Stomach (tissue), 4 donors: ENCODE measurements at regions not wholly inside any gene's neighbourhood (a gene's known extent, or its start where the extent isn't known, plus 50 kb on each side); places are given as distances from the start of the nearest gene placed in this dataset.

ENCODE experiments used
- EP300 ChIP-seq: sonication (generic); formaldehyde crosslinking; IDR thresholded peaks from one replicate; pipeline ENCODE4 v1.6.1; 2017; ENCODE audit warnings: antibody characterized with exemption
- POLR2A ChIP-seq, 4 donors: fragments of 450-650 bp; IDR thresholded peaks; one replicate each; pipeline ENCODE4 v1.6.1; 2016; ENCODE audit warnings: antibody characterized with exemption in 4 of 4, control low read depth in 2 of 4, mild to moderate bottlenecking in 1 of 4, moderate library complexity in 1 of 4
- POLR2AphosphoS5 ChIP-seq, 3 donors: sonication (generic); formaldehyde crosslinking; IDR thresholded peaks; one replicate each; pipeline ENCODE4 v1.6.1; 2016; ENCODE audit warnings: antibody characterized with exemption in 3 of 3
- TF ChIP-seq, protein P1 (sequence below), 7 experiments: fragments of 450-650 bp in 4 of 7; fragments of 200-600 bp in 3 of 7; sonication (generic) in 3 of 7; IDR thresholded peaks; one replicate each; pipeline ENCODE4 v1.5.1; 2016 to 2019; ENCODE audit warnings: antibody characterized with exemption in 7 of 7, control low read depth in 2 of 7, mild to moderate bottlenecking in 1 of 7

DNA sequence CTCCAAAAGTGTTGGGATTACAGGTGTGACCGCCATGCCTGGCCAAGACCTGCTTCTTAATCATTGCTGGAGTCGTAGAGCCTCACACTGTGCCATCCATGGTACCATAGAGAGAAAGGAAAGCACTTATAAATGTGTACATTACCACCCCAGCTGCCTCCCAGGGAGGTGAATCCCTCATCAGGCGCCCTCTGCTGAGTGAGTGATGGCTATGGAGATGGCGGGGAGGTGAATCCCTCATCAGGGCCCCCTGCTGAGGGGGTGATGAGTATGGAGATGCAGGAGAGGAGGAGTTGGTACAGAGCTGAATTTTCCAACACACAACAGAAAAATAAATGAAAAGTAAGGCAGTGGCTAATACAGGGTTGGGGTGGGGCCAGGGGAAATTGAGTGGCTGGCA lies 263.4 kb downstream of the UQCRFS1 start:
- TF ChIP-seq, protein P1, sequence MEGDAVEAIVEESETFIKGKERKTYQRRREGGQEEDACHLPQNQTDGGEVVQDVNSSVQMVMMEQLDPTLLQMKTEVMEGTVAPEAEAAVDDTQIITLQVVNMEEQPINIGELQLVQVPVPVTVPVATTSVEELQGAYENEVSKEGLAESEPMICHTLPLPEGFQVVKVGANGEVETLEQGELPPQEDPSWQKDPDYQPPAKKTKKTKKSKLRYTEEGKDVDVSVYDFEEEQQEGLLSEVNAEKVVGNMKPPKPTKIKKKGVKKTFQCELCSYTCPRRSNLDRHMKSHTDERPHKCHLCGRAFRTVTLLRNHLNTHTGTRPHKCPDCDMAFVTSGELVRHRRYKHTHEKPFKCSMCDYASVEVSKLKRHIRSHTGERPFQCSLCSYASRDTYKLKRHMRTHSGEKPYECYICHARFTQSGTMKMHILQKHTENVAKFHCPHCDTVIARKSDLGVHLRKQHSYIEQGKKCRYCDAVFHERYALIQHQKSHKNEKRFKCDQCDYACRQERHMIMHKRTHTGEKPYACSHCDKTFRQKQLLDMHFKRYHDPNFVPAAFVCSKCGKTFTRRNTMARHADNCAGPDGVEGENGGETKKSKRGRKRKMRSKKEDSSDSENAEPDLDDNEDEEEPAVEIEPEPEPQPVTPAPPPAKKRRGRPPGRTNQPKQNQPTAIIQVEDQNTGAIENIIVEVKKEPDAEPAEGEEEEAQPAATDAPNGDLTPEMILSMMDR (IDR thresholded peaks at IDR 0.05) = no peak
- no peak for TF ChIP-seq POLR2A (IDR thresholded peaks at IDR 0.05)
- no peak for TF ChIP-seq POLR2AphosphoS5 (IDR thresholded peaks at IDR 0.05)
- TF ChIP-seq EP300 = no peak
